GM12892 (cell line): ENCODE measurements at regions not wholly inside any gene's neighbourhood (a gene's known extent, or its start where the extent isn't known, plus 50 kb on each side); places are given as distances from the start of the nearest gene placed in this dataset.

Source experiments
- POLR2A ChIP-seq: IDR thresholded peaks from 2 replicates; pipeline ENCODE4 v1.6.1; 2011; ENCODE audit warnings: low read depth, low read length, control low read depth
- TAF1 ChIP-seq: IDR thresholded peaks from 2 replicates; pipeline ENCODE4 v1.6.1; 2011; ENCODE audit warnings: low read depth, mild to moderate bottlenecking, control low read depth, low read length, borderline replicate concordance

GRCh38 chr18:71837547-71837946 lies 706.6 kb downstream of the CBLN2 start:
- TF ChIP-seq POLR2A (no peak), TAF1 (no peak)
